Peyer's patch (tissue), 4 donors: ENCODE measurements at regions not wholly inside any gene's neighbourhood (a gene's known extent, or its start where the extent isn't known, plus 50 kb on each side); places are given as distances from the start of the nearest gene placed in this dataset.

ENCODE experiments used
- DNase-seq, 3 donors: peaks; one replicate each; pipeline ENCODE4 v3.0.0-alpha.2; 2017 to 2019
- H3K27ac ChIP-seq, 4 donors: fragments of 200-600 bp; sonication (generic); one replicate each; pipeline ENCODE4 v1.5.1; 2016 to 2019
- H3K27me3 ChIP-seq, 2 donors: fragments of 200-600 bp; sonication (generic); one replicate each; pipeline ENCODE4 v1.5.1; 2019
- H3K36me3 ChIP-seq, 3 donors: fragments of 200-600 bp; sonication (generic); one replicate each; pipeline ENCODE4 v1.5.1; 2016 to 2019
- H3K4me1 ChIP-seq, 4 donors: fragments of 200-600 bp; sonication (generic); one replicate each; pipeline ENCODE4 v1.5.1; 2016 to 2019
- H3K4me3 ChIP-seq, 4 donors: fragments of 200-600 bp; sonication (generic); 1 replicate in 3 of 4; 2 replicates in 1 of 4; pipeline ENCODE4 v1.5.1; 2016 to 2019; ENCODE audit warnings: mild to moderate bottlenecking in 1 of 4
- H3K9me3 ChIP-seq, 4 donors: fragments of 200-600 bp; sonication (generic); one replicate each; pipeline ENCODE4 v1.5.1; 2016 to 2019; ENCODE audit warnings: mild to moderate bottlenecking in 1 of 4
- POLR2A ChIP-seq, 2 donors: fragments of 450-650 bp; IDR thresholded peaks; one replicate each; pipeline ENCODE4 v1.5.1; 2017; ENCODE audit warnings: antibody characterized with exemption in 2 of 2, mild to moderate bottlenecking in 2 of 2, moderate library complexity in 2 of 2
- TF ChIP-seq, protein P1 (sequence below), 6 experiments: fragments of 450-650 bp in 4 of 6; fragments of 200-600 bp in 2 of 6; sonication (generic) in 1 of 6; IDR thresholded peaks; one replicate each; pipeline ENCODE4 v1.5.1; 2017 to 2019; ENCODE audit warnings: antibody characterized with exemption in 6 of 6, mild to moderate bottlenecking in 3 of 6, moderate library complexity in 1 of 6

DNA sequence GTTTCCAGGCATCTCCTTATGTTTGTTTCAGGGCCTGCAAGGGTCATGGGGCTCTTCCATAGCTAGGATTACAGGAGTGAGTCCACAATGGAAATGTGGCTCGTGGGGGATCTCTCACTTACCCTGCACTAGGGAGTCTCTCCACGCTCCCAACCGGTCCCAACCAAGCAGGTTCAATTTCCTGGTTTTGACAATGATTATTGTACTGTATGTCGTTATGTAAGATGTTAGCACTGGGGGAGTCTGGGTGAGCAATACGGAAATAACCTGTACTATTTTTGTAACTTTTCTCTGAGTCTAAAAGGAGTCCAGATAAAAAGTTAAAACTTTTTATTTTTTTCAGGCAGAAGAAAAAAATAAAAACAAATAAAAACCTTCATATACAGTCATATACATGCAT lies 325.7 kb upstream of the RGS6 start:
- TF ChIP-seq, protein P1, sequence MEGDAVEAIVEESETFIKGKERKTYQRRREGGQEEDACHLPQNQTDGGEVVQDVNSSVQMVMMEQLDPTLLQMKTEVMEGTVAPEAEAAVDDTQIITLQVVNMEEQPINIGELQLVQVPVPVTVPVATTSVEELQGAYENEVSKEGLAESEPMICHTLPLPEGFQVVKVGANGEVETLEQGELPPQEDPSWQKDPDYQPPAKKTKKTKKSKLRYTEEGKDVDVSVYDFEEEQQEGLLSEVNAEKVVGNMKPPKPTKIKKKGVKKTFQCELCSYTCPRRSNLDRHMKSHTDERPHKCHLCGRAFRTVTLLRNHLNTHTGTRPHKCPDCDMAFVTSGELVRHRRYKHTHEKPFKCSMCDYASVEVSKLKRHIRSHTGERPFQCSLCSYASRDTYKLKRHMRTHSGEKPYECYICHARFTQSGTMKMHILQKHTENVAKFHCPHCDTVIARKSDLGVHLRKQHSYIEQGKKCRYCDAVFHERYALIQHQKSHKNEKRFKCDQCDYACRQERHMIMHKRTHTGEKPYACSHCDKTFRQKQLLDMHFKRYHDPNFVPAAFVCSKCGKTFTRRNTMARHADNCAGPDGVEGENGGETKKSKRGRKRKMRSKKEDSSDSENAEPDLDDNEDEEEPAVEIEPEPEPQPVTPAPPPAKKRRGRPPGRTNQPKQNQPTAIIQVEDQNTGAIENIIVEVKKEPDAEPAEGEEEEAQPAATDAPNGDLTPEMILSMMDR (IDR thresholded peaks at IDR 0.05): no peak
- no peak for TF ChIP-seq POLR2A (IDR thresholded peaks at IDR 0.05)
- Histone ChIP-seq H3K4me3 (no peak overlapping the region), H3K27me3 (no peaks in the 10 kb centered on the region), H3K36me3 (no peaks in the 10 kb centered on the region), H3K27ac (no peak overlapping the region), H3K9me3 (no peaks in the 10 kb centered on the region), H3K4me1 (no peaks in the 10 kb centered on the region)
- no peak for DNase-seq

DNA sequence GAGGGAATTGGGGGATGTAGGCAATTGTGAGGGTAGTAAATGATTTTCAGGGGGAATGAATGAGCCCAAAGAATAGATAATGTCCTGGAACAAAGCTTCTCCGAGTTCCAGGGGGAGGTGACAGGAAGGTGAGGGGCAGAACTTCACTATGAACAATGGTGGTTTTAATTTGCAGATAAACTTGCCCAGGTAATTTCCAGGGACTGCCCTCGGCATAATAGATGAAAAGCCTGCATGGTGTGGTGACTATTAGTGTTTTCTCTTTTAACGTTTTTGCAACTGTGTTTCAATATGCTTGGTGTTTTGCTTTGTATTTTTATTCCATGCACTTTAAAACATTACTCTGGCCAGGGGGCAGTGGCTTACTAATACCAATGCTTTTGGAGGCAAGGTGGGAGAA lies 325.2 kb upstream of the RGS6 start:
- no peak for DNase-seq
- no peak overlapping the region for H3K27ac ChIP-seq
- H3K4me1 ChIP-seq: no peaks in the 10 kb centered on the region

DNA sequence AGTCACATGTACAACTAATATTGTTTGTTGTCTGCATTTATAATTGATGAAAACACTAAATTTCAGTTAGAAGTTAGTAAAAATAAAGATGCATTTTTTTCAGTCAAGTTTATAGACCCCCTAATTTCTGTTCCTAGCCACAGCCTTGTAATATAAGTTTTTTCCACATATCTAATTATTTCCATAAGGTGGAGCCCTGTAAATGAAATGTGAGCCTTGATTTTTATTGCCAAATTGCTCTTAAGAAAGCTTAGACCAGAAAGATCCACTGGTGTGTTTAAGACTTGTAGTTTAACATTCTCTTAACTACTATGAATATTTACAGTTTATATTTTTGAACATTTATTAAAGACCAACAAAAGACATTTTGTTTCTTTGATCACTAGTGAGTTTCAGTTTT lies 322.1 kb upstream of the RGS6 start:
- Histone ChIP-seq H3K4me1 (no peaks in the 10 kb centered on the region), H3K27ac (no peak overlapping the region), H3K4me3 (no peak overlapping the region), H3K9me3 (no peaks in the 10 kb centered on the region), H3K27me3 (no peaks in the 10 kb centered on the region), H3K36me3 (no peaks in the 10 kb centered on the region)
- no peak for TF ChIP-seq POLR2A (IDR thresholded peaks at IDR 0.05)
- DNase-seq: no peak

More for the DNA sequence above, 325.2 kb upstream of the RGS6 start:
- Histone ChIP-seq H3K27me3 (no peaks in the 10 kb centered on the region), H3K4me3 (no peak overlapping the region), H3K9me3 (no peaks in the 10 kb centered on the region), H3K36me3 (no peaks in the 10 kb centered on the region)
- no peak for TF ChIP-seq POLR2A (IDR thresholded peaks at IDR 0.05)
- TF ChIP-seq, protein P1 (IDR thresholded peaks at IDR 0.05): no peak

DNA sequence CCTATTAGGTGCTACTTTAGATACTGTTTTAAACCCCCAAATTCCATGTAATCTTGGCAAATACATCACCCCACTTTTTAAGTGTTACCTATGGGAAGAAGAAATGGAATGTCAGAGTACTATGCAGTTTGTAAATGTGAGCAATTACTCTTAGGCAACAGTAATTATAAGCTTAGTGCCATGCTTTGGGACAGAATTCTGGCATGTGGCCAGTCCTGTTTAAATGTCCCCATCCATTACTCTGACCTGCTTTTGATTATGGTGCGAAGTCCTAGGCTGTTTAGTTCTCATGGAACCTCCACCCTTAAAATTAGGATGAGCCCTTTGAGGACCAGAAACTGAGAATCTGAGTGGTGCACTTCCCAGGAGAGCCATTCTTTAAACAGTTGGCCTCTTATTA lies 321.4 kb upstream of the RGS6 start:
- Histone ChIP-seq H3K4me3 (no peak overlapping the region), H3K27me3 (no peaks in the 10 kb centered on the region), H3K36me3 (no peaks in the 10 kb centered on the region), H3K4me1 (no peaks in the 10 kb centered on the region), H3K9me3 (no peaks in the 10 kb centered on the region), H3K27ac (no peak overlapping the region)
- no peak for DNase-seq
- TF ChIP-seq, protein P1 (IDR thresholded peaks at IDR 0.05): no peak
- TF ChIP-seq POLR2A (IDR thresholded peaks at IDR 0.05): no peak

DNA sequence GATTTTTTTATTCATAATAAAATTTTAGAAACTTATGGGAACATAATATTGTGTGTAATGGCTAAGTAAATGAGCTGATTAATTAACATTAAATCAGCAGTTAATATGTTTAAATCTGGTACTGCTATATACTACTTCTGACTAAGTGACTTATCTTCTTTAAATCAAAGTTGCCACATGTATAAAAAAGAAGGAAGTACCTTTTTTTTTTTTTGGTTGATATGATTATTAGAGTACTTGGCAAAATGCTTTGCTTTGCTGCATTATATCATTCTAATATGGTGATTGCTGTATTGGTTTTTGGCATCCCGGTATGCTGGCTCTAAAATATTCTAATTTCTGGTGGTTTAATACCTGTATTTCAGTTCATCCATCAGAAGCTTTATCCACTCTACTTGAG lies 319.1 kb upstream of the RGS6 start:
- Histone ChIP-seq H3K27ac (no peak overlapping the region), H3K27me3 (no peaks in the 10 kb centered on the region), H3K9me3 (no peaks in the 10 kb centered on the region), H3K4me1 (no peaks in the 10 kb centered on the region), H3K36me3 (no peaks in the 10 kb centered on the region), H3K4me3 (no peak overlapping the region)
- TF ChIP-seq, protein P1 (IDR thresholded peaks at IDR 0.05): no peak
- no peak for TF ChIP-seq POLR2A (IDR thresholded peaks at IDR 0.05)
- DNase-seq: no peak

DNA sequence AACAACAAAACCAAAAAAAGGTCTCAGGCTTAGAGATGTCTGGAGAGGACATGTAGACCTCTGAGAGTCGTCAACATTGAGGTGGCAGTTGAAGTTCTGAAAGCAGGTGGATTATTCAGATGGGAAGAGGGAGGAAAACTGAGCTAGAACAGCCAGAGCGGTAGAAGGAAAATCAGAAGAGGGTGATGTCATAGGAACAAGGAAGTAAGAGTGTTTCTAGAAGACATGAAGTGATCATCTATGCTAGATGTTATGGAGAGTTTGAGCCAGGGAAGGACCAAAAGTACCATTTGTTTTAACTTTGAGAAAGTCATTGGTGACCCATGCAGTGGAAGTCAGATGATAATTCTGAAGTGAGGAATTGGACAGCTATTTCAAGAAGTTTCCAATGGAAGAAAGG lies 316.2 kb upstream of the RGS6 start:
- peaks cover 0 to 6% (median 0%) of the 10 kb centered on the region in 3 donors for H3K36me3 ChIP-seq

More for the DNA sequence above, 316.2 kb upstream of the RGS6 start:
- Histone ChIP-seq H3K9me3 (no peaks in the 10 kb centered on the region), H3K27ac (no peak overlapping the region), H3K4me3 (no peak overlapping the region), H3K4me1 (no peaks in the 10 kb centered on the region), H3K27me3 (no peaks in the 10 kb centered on the region)
- no peak for DNase-seq
- TF ChIP-seq POLR2A (IDR thresholded peaks at IDR 0.05): no peak
- TF ChIP-seq, protein P1 (IDR thresholded peaks at IDR 0.05): no peak
